ENCODE measurements at regions not wholly inside any gene's neighbourhood (a gene's known extent, or its start where the extent isn't known, plus 50 kb on each side); places are given as distances from the start of the nearest gene placed in this dataset.
A peak's percentile ranks its signal among the peaks of the same experiment; 100 is the strongest.

DNA sequence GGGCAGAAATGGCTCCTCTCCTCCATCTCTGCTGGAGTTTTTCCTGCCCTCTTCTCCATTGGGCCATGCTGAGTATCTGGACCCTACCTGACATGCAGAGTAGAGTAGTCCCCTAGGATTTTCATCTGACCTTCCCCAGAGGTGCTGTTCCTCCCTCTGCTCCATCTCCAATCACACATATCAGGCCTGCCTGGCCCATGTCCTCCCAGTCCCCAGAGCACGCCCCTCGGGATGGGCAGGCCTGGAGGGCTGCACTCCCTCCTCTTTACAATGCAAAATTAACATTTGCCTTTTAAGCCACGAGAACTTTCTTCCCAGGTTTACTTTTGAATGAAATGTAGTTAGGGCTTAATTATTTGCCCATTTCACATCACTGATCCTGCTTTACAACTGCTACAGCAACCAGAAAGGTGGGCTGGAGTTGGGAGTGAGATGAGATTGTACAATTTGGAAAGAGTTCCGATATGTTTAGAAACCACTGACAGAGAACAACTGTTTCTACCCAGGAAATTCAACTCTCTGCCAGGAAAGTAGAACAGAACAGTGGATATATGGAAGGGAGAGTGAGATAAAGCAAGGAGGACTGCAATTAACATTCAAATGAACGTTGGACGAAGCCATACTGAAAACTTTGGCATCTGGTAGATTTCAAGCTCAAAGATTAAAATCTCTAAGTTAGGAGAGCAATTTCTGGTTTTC lies 184.0 kb upstream of the HABP2 start:
- no peak for DNase-seq

DNA sequence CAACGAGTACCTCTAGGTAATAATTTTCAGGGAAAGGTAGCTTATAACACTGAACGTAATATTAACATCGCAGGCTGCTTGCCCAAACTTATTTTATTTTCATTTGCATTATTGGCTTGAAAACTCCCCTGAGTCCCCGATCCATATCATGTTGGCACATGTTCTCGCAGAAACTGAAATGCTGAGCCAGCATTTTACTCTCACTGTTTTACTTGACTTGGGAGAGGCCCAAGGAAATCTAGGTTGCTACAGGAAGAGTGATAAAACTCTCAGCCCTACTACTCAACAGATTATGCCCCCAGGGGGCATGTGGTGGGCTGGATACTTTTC lies 183.5 kb upstream of the HABP2 start:
- no peak for DNase-seq

DNA sequence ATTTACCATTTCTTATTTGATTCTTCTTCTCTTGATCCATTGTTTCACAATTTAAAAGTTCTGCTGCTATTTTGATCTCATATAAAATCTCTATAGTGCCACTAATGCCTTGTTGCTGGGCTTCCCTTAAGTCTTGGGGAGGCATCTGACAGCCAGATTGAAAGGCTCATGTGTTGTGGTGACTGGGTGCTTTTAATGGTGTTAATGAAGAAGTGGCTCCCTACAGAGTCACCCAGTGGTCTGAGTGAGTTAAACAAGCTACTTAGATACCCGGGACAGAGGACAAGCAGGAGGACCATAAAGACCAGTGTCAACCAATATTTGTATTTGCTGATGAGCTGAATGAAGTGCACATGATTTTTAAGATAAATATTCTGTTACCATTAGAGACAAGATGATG lies 176.4 kb upstream of the HABP2 start:
- DNase-seq, result no peak

DNA sequence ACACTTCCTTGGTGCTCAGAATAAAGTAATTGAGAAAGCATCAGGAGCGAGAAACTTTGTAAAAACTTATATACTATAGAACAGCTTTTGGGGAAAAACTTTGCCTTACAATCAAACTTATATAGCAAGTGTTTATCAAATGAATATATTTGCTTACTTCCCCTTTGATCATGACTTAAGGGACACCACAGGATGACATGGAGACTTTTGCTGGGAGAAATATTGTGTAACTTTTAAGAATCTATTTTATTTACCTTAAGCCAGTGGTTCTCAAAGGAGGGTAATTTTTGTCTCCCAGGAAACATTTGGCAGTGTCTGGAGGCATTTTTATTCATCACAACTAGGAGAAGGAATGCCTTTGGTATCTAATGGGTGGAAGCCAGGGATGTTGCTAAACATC lies 173.8 kb upstream of the HABP2 start:
- DNase-seq, result no peak

DNA sequence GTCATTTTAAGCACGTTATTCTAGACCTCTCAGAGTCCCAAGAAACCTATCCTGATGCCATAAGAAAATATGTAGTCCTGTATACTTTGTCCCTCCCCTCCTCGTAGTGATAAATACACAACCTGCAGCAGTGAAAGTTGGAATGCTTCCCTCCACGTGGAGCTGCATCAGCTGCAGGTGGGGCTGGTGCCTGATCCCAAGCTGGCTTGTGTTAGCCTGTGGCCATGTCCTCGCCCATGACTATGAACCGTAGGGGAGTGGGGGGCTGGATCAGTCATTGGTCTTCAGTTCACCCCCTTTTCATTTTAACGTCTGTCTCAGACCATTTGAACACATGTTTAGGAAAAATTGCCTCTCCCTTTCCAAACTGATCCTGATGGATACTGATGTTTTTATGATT lies 171.4 kb upstream of the HABP2 start:
- no peak for DNase-seq

DNA sequence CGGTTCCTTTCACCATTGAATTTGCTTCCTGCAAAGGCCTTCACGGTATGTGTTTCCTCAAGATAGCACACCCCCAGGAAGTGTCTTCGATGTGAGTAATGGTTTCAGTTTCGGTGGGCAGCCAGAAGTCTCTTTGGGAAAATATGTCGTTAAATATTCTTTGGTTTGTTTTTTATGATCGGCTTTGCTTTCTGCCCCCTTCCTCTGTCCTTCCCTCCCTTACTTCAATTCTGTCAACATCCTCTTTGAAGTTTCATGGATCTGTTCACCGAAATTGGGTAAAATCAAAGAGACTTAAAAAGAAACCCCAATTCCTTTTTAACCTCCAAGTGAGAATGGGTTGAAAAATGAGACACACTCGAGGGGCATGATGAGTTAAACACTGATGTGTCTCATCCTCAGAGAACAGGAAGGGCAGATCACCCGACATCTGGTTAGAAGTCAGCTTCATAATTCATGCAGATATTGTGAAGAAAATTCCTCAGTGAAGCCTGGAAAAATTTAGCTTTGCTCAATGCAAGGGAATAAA lies 170.8 kb upstream of the HABP2 start:
- DNase-seq, result peak; percentile 79

DNA sequence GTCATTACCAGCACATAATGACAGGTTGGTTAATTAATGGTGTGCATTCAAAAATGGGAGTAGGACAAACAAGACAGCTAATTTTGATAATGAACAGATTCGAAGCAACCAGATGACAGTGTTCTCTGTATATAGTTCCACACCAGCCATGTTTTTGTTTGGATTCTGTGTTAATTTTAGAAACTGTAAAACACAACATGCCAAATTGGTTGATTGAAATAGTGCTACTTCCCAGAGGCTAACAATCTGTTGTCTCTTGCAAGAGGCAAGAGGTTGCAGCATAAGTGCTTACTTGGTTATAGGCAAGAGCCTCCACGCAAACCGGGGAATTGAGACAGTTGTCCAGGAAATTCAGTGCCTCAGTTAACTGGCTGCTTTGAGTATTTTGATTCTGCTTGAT lies 170.2 kb upstream of the HABP2 start:
- no peak for DNase-seq

DNA sequence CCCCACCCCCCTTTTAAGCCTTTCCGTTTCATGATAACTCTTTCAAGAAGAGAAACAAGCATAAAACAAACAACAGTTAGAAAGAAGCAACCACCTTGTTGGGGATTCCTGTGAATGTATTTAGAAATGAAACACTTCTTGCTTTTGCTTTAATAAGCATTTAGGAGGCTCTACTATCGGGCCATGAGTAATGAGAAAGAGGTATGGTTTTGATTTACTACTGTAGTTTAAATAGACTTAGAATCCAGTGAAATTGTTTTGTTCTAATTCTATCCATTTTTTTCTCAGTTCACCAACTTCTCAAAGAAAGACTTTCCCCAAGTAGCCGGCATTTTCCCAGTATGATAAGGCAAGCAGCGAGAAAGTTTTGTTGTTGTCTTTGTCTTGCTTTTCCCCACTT lies 168.7 kb upstream of the HABP2 start:
- DNase-seq, result no peak

DNA sequence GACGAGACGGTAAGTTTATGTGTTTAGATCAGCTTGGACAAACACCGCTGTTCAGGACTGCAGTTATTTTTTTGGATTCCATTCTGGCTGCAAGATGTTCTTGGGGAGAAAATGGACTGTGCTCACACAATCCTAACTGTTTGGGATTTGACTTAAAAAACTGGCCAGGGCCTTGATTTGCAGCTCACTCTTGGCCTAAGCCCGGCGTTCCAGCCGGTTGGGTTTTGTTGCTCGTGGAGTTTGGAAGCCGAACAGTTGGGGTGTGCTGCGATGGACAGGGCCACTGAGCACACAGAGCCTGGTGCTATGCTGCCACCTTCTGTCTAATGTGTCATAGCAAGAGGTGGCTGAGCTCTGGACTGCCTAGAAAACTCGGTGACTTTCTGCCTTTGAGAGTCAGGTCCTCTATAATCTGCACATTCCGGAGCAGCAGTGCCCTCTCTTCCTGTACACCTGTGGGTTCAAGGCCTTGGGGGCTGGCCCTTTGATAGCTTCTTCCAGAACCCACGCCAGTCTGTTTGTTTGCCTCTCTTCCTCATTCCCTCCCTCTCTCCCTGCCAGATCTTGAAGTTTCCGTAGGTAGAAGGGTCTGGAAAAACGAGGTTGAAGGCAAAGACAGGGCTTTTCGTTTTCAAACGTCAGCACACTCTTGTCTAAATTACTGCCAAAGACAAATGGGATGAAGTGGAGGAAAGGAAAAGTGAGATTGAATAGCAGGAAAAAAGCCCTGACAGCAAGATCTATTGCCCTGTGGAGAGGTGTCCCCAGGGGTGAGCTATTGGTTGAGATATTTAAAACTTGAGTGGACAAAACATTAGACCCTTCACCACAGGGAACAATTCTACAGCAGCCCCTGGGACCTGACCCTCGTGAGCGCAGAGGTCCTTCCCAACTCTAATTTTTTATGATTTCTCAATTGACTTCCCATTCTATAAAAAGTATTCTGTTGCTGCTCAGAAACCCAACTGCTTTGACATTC lies 167.5 kb upstream of the HABP2 start:
- DNase-seq, result peak; percentile 85

DNA sequence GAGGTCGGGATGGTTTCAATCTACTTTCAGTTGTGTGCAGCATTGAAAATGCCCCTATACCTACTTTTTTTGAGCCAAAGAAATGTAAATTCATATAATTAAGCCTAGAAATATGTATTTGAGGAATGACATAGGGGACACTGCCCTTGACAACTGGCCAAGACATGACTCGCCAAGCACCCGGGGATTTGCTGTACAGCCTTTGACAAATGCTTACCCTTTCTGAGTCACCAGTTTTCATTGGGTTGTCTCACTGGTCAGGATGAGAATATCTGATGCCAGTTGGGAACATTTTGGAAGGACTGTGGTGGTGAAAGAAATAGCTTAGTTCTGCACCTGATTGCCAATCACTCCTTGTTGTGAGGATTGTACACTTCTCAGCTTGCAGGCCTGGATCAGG lies 166.8 kb upstream of the HABP2 start:
- peak; percentile 67 for DNase-seq

DNA sequence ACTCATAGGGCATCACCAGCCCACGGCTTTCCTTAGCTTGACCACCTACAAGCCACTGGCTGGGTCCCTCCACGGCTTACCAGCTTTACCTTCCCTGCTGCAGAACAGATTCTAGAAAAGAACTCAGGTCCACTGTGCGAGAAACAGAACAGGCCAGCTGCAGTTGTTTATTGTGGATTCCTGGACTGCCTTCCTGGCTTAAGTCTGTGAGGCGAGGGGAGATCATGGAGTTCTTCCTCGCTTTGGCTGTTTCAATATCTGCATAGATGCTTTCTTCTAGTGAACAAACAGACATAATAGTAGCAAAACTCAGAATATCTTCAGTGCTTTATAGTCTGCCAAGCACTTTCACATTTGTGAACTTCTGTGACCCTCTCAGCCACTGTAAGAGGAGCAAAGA lies 162.9 kb upstream of the HABP2 start:
- no peak for DNase-seq

DNA sequence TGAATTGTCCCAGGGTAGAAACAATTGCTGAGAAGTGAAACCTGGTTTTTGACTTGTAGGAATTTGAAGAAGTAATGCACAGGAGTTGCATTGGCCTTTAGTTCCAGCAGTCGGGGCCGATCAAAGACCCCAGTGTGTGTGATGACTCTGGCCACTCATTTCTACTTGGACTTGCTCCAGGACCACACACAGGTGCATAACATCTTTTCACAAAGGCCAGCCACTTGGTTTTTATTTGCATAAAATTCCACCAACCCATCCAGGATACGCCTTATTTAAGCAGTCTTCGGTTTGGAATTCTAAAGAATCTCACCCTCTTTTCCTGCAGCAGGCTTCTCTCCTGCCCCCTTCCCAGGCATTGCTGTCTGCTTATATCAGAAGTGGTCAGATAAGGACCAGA lies 162.0 kb upstream of the HABP2 start:
- no peak for DNase-seq

DNA sequence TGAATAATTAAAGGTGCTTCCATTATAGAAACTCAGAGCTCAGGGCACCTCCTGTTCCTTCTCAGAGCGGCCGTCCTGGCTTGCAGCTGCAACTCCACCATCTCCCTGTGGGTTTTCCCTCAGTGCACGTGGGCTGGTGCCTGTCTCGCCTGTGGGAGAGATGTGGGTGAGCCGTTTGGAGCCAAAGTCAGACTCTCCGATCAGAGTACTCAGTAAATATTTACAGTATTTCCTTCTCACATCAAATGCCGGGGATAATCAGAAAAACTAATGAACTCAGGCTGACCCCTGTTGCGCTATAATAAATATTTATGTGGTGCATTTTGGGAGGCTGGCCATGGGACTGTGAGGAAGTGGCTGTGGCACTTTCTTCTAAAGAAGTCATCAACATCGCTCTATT lies 155.8 kb upstream of the HABP2 start:
- DNase-seq, result no peak

DNA sequence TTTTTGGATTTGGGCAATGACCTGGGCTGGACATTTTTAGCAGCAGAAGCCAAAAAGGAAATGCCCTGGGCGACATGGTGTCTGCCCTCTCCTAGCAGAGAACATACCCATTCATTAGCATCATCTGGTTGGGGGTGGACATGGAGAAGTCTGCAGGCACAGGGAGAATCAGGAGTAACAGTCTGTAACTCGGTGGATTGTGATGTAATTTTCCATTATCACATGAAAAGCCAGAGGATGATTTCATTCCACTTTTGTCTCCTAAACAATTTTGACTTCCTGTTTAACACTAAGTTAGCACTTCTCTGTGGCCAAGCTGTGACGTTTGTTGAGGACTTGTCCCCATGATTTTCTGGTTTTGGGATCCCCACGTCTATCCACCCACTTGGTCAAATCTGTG lies 153.8 kb upstream of the HABP2 start:
- no peak for DNase-seq

DNA sequence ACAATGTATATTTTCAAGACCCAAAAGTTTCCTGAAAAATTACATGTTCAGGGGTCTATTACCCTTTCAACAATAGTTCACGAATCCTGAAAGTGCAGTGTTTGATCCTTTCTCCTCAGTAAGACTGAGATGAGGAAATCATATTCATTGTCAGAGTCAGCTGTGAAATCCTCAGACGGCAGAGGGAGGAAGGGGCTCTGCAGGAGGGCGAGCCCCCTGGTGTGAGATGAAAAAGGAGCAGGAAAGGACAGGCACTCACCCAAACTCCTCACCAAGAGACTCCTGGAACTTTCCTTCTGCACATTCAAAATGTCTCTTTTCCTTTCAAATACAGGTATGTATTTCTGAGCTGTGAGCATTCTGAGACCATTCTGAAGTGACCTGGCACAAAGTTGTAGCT lies 150.3 kb upstream of the HABP2 start:
- no peak for DNase-seq

DNA sequence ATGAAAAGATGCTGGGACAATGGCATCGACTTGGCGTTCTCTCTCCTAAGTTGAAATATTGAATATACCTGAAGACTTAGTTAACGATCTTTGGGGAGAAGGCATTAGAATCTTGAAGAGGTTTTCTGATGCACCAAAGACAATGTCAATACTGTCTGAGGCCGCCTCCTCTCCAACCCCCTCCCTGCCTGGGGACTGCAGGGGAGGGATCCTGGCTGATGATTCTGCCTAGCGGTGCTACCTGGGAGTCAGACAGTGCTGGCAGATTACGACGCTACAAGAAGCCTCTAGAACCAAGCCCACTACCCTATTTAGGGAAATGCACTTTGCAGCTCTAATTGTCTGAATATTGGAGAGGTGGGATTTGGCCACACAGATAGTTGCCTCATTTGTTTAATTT lies 145.6 kb upstream of the HABP2 start:
- no peak for DNase-seq

DNA sequence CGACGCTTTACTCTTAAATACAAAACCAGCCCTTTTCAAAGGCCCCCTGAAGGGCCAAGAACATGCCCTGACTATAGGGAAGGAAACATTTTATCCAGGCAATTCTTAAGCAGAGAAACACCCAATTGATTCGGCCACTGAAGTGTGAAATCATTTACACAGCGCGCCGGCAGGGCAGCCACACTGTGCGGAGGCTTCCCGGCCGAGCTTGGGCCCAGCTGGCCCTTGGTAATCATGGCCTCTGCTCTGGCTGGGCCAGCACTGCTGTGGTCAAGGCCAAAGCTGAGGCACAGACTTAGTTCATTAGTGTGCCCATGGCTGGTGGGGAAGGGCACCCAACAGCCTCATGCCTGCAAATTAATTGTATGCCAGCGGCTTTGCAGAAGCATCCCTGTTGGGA lies 143.7 kb upstream of the HABP2 start:
- DNase-seq, result no peak

DNA sequence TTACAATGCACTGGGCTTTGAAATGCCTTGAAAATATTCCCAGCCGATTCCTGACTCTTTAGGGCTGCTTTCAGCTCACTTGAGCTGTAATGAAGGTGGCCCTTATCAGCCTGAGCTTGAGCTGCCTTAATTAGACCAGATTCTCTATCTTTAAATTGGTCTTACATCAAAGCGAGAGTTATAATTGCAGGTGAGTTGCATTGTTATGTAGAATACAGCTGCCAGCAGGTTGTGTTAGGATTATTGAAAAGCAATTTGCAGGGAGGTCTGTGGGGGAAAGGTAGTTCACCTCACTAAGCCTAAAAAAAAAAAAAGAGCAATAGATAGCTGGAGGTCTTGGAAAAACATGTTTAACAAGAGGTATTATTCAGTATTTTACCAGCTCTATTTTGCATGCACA lies 142.2 kb upstream of the HABP2 start:
- no peak for DNase-seq

DNA sequence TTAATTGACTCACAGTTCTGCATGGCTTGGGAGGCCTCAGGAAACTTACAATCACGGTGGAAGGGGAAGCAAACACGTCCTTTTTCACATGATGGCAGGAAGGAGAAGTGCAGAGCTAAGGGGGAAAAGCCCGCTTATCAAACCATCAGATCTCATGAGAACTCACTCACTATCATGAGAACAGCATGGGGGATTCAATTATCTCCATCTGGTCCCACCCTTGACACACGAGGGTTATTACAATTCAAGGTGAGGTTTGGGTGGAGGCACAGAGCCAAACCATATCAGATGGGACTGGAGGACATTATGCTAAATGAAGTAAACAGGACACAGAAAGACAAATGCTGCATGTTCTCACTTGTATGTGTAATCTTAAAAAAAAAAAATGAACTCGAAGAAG lies 141.4 kb upstream of the HABP2 start:
- no peak for DNase-seq

DNA sequence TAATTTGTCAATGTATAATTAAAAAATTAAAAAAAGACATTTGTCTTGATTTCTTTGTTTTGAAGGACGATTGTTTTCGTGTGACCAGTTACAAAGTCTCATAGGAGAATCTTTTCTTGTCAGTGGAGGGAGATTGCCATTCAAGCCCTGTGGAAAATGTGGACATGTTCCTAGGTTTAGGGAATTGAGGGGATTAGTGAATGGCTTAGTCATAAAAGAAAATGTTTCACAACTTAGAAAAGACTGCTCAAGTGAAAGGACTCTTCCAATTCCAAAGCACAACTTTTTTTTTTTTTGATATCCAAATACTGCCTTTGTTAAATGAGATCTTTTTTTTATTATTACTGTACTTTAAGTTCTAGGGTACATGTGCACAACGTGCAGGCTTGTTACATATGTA lies 140.7 kb upstream of the HABP2 start:
- no peak for DNase-seq

DNA sequence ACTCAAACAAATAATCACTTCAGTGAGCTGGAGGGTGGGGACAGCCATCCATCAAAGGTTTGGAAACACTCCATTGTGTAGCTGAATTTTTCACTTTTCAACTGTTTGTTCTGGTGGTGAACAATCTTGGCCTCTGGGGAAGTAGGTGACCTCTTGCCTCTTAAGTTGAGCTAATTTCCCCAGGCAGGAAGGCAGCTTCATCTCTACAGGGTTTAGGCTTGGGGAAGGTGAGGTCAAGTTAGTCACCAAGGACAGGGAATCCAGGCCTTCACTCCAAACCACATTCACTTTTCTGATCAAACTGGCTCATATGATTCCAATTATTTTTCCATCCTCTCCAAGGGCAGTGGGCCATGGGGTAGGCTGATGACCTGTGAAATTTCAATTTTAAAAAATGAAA lies 138.3 kb upstream of the HABP2 start:
- no peak for DNase-seq

DNA sequence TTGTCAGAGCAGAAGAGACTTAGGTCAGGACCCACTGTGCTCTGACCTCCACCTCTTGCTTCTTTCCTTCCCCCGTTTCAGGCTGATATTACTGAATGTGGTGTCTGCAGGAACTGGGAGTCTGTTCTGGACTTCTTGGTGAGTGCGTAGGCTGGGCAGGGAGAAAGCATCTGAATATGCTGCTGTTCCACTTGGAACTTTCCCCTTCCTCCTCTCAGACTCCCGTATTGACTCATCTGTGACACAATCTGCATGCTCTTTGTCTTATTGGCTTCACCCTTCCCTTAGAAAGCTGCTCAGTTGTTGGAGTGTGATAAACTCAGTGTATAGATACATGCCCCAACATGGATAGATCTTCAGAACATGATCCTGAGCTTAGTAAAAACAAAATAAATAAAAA lies 137.6 kb upstream of the HABP2 start:
- no peak for DNase-seq

DNA sequence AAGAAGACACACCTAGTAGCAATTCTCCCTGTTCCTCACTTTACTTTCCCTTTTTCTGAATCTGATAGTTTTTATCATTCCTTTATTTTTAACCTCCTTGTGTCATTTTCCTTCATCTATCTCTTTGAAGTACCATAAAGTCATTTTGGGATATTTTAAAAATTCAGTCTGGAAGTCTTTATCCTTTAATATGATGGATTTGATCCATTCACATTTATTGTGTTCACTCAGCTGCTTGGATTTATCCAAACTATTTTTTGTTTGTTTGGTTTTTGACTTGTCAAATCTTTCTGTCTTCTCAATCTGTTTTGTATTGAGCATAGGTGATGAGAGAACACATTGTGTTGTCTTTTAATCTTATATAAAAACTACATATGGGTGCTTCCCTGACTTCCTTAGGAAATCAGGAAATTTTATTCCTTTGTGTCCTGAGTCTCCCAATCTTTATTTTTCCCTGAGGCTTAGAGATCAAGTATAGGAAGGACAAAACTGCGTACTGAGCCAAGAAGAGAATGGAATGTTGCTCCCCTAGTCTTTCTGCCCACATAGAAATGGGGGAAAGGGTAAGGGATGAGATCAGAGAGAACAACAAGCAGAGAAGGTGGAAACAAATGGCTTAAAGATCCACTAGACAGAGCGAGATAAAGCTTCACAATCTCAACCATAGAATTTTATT lies 132.7 kb upstream of the HABP2 start:
- no peak for DNase-seq

All from EL (cell line).